ENCODE measurements at regions not wholly inside any gene's neighbourhood (a gene's known extent, or its start where the extent isn't known, plus 50 kb on each side); places are given as distances from the start of the nearest gene placed in this dataset.
A peak's percentile ranks its signal among the peaks of the same experiment; 100 is the strongest.

DNA sequence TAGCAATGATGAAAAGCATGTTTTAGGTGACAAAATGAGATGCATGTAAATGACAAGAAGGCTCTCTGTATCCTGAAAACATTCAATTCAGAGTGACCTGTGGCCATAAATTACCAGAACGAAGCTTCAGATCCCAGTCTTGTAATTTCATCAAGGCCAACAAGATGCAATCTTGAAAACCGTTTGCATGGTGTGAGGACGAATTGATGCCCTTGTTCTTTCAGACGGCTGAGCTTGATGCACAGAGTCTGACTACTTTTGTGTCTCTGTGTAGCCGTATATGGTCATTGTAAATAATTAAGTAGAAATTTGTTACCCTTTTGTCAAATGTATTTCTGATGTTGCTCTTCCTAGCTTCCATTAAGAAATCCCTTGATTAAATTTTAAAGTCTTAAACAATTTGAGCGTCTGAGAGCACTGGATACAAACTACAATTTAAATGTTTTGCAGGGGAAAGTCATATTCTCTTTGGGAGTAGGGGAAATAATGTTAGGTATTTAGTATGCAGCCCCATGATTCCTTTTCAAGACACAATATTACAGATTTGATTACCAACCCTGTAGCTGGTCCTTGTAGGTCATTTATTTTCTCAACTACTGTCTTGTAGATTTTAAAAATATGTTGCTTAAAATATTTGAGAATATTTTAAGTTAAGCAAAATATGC, 125.8 kb upstream of the PCDH9 start:
- Histone ChIP-seq H3K9me3 (no peaks in the 10 kb centered on the region), H3K4me2 (no peak overlapping the region), H3K4me1 (no peaks in the 10 kb centered on the region), H3K27ac (no peak overlapping the region), H3K4me3 (no peak overlapping the region)
- ChIA-PET CTCF (no interaction called here), POLR2A (no interaction called here)
- FAIRE-seq (no peak), ATAC-seq (no peak), DNase-seq (ENCODE audit: low read depth in 1 of 2, low spot score in 1 of 2) (no peak)
- TF ChIP-seq BCL3 (IDR thresholded peaks at IDR 0.05) (no peak), FOSL2 (IDR thresholded peaks at IDR 0.05) (no peak), FOSL2 (CRISPR knock-in tag; IDR thresholded peaks at IDR 0.05) (no peak), TFCP2L1 (CRISPR knock-in tag; IDR thresholded peaks at IDR 0.05) (no peak), RAD21 (conservative IDR thresholded peaks at IDR 0.05 in 1 of 2, IDR thresholded peaks at IDR 0.05 in 1 of 2) (no peak), BHLHE40 (IDR thresholded peaks at IDR 0.05; ENCODE audit: low read depth, low read length) (no peak), SMC3 (IDR thresholded peaks at IDR 0.05) (no peak), ZFP36 (IDR thresholded peaks at IDR 0.05; ENCODE audit: borderline replicate concordance, partially characterized antibody) (no peak), REST (IDR thresholded peaks at IDR 0.05) (no peak), CHD2 (IDR thresholded peaks at IDR 0.05; ENCODE audit: low read length, partially characterized antibody) (no peak), POLR2A (IDR thresholded peaks at IDR 0.05; ENCODE audit: low read length) (no peak), MAX (IDR thresholded peaks at IDR 0.05) (no peak), MYC (IDR thresholded peaks at IDR 0.05; ENCODE audit: borderline replicate concordance, low read length) (no peak), ESRRA (IDR thresholded peaks at IDR 0.05; ENCODE audit: borderline replicate concordance, low read length) (no peak), NFE2L2 (conservative IDR thresholded peaks at IDR 0.05; ENCODE audit: low read length) (no peak), ZSCAN20 (CRISPR knock-in tag; IDR thresholded peaks at IDR 0.05) (no peak), ZC3H11A (IDR thresholded peaks at IDR 0.05) (no peak)
- TF ChIP-seq, protein P1, sequence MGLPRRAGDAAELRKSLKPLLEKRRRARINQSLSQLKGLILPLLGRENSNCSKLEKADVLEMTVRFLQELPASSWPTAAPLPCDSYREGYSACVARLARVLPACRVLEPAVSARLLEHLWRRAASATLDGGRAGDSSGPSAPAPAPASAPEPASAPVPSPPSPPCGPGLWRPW (IDR thresholded peaks at IDR 0.05), result no peak
- 46% methylated on average over 6 of the region's 6 CpGs for WGBS (ENCODE audit: missing lambda C conversion rate)

- TF ChIP-seq ZNF302 (CRISPR knock-in tag; IDR thresholded peaks at IDR 0.05) (no peak), CHD4 (IDR thresholded peaks at IDR 0.05; ENCODE audit: borderline replicate concordance) (no peak), HOXB5 (CRISPR knock-in tag; IDR thresholded peaks at IDR 0.05) (no peak), CEBPB (IDR thresholded peaks at IDR 0.05) (no peak), SMC3 (IDR thresholded peaks at IDR 0.05) (no peak), TFCP2L1 (CRISPR knock-in tag; IDR thresholded peaks at IDR 0.05) (no peak), RCOR1 (IDR thresholded peaks at IDR 0.05; ENCODE audit: low read depth, low read length) (no peak), RARB (CRISPR knock-in tag; IDR thresholded peaks at IDR 0.05) (no peak)
- TF ChIP-seq, protein P2, sequence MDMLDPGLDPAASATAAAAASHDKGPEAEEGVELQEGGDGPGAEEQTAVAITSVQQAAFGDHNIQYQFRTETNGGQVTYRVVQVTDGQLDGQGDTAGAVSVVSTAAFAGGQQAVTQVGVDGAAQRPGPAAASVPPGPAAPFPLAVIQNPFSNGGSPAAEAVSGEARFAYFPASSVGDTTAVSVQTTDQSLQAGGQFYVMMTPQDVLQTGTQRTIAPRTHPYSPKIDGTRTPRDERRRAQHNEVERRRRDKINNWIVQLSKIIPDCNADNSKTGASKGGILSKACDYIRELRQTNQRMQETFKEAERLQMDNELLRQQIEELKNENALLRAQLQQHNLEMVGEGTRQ (IDR thresholded peaks at IDR 0.05), result no peak
- WGBS (ENCODE audit: missing lambda C conversion rate), result 2% methylated on average over 2 of the region's 2 CpGs
- no peak overlapping the region for H3K4me3 ChIP-seq
Measured at GRCh38 chr13:67353941-67354340, 123.8 kb upstream of the PCDH9 start.

More at GRCh38 chr13:67353941-67354340, 123.8 kb upstream of the PCDH9 start:
- H3K27ac ChIP-seq, result no peak overlapping the region
- H3K9me3 ChIP-seq, result no peaks in the 10 kb centered on the region
- ATAC-seq (no peak), DNase-seq (ENCODE audit: low read depth in 1 of 2, low spot score in 1 of 2) (no peak), FAIRE-seq (no peak)
- POLR2A ChIA-PET, result no interaction called here
- CTCF ChIA-PET, result no interaction called here
- H3K4me2 ChIP-seq, result peak overlapping the region; percentile 43
- H3K4me1 ChIP-seq, result no peaks in the 10 kb centered on the region
